Thyroid gland (tissue), 4 donors: ENCODE measurements at regions not wholly inside any gene's neighbourhood (a gene's known extent, or its start where the extent isn't known, plus 50 kb on each side); places are given as distances from the start of the nearest gene placed in this dataset.

Source experiments
- POLR2A ChIP-seq, 2 donors: fragments of 450-650 bp; IDR thresholded peaks; one replicate each; pipeline ENCODE4 v1.6.1; 2017; ENCODE audit warnings: antibody characterized with exemption in 2 of 2, mild to moderate bottlenecking in 2 of 2, moderate library complexity in 1 of 2
- TF ChIP-seq, protein P1 (sequence below), 6 experiments: fragments of 200-600 bp in 3 of 6; fragments of 450-650 bp in 3 of 6; sonication (generic) in 3 of 6; IDR thresholded peaks; one replicate each; pipeline ENCODE4 v1.5.1; 2016 to 2019; ENCODE audit warnings: antibody characterized with exemption in 6 of 6, mild to moderate bottlenecking in 2 of 6, inconsistent platforms in 1 of 6, moderate library complexity in 1 of 6

DNA sequence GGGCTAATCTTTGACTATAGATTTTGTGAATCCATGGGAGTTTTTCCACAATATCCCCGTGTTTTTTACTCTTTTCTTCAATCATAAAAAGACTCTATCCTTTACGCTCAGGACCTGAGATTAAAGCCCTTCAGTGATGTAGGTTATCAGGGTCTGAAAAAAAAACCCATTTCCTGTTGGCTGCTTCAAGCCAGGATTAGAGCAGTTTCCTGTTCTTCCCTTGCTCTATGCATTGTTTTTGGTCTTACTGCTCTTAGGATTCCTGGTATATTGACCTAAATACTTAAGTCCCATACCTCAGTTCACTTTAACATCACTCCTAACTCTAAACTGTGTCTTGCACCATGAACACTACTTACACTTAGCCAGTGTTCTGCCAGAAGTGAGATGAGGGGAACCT lies 319.3 kb upstream of the CHD1 start:
- TF ChIP-seq, protein P1, sequence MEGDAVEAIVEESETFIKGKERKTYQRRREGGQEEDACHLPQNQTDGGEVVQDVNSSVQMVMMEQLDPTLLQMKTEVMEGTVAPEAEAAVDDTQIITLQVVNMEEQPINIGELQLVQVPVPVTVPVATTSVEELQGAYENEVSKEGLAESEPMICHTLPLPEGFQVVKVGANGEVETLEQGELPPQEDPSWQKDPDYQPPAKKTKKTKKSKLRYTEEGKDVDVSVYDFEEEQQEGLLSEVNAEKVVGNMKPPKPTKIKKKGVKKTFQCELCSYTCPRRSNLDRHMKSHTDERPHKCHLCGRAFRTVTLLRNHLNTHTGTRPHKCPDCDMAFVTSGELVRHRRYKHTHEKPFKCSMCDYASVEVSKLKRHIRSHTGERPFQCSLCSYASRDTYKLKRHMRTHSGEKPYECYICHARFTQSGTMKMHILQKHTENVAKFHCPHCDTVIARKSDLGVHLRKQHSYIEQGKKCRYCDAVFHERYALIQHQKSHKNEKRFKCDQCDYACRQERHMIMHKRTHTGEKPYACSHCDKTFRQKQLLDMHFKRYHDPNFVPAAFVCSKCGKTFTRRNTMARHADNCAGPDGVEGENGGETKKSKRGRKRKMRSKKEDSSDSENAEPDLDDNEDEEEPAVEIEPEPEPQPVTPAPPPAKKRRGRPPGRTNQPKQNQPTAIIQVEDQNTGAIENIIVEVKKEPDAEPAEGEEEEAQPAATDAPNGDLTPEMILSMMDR (IDR thresholded peaks at IDR 0.05): no peak
- TF ChIP-seq POLR2A (IDR thresholded peaks at IDR 0.05): no peak
